ENCODE measurements at regions not wholly inside any gene's neighbourhood (a gene's known extent, or its start where the extent isn't known, plus 50 kb on each side); places are given as distances from the start of the nearest gene placed in this dataset.

GRCh38 chr14:34212172-34212929, 249.7 kb downstream of the SPTSSA start:
- TF ChIP-seq CTCF (IDR thresholded peaks at IDR 0.05) = no peak
- TF ChIP-seq POLR2A (IDR thresholded peaks at IDR 0.05) = no peak
- TF ChIP-seq POLR2AphosphoS5 (IDR thresholded peaks at IDR 0.05) = no peak
- no peak for TF ChIP-seq EP300 (IDR thresholded peaks at IDR 0.05)
- Histone ChIP-seq H3K36me3 (no peaks in the 10 kb centered on the region), H3K4me3 (no peak overlapping the region), H3K27me3 (no peaks in the 10 kb centered on the region), H3K4me1 (peaks cover 0 to 11% (median 0%) of the 10 kb centered on the region in 3 donors), H3K27ac (no peak overlapping the region), H3K9me3 (no peaks in the 10 kb centered on the region)
- ATAC-seq = no peak
- 74 to 82% methylated on average over 7 of the region's 7 CpGs for WGBS, 2 donors (ENCODE audit: low coverage in 1 of 2)

- Histone ChIP-seq H3K27me3 (no peaks in the 10 kb centered on the region), H3K9me3 (no peaks in the 10 kb centered on the region), H3K36me3 (no peaks in the 10 kb centered on the region), H3K4me3 (no peak overlapping the region), H3K4me1 (peaks cover 0 to 11% (median 0%) of the 10 kb centered on the region in 3 donors), H3K27ac (no peak overlapping the region)
- no peak for ATAC-seq
- TF ChIP-seq EP300 (IDR thresholded peaks at IDR 0.05) (no peak), POLR2AphosphoS5 (IDR thresholded peaks at IDR 0.05) (no peak), CTCF (IDR thresholded peaks at IDR 0.05) (no peak), POLR2A (IDR thresholded peaks at IDR 0.05) (no peak)
- 63 to 82% methylated on average over 3 of the region's 3 CpGs for WGBS, 2 donors (ENCODE audit: low coverage in 1 of 2)
These were observed 250.3 kb downstream of the SPTSSA start for GRCh38 chr14:34211732-34212131.

GRCh38 chr14:34208532-34208931, 253.5 kb downstream of the SPTSSA start:
- Histone ChIP-seq H3K9me3 (no peaks in the 10 kb centered on the region), H3K4me1 (peaks cover 0 to 11% (median 0%) of the 10 kb centered on the region in 3 donors), H3K36me3 (no peaks in the 10 kb centered on the region), H3K27ac (no peak overlapping the region), H3K4me3 (no peak overlapping the region), H3K27me3 (no peaks in the 10 kb centered on the region)
- no peak for TF ChIP-seq EP300 (IDR thresholded peaks at IDR 0.05)
- TF ChIP-seq CTCF (IDR thresholded peaks at IDR 0.05) = no peak
- TF ChIP-seq POLR2AphosphoS5 (IDR thresholded peaks at IDR 0.05) = no peak
- TF ChIP-seq POLR2A (IDR thresholded peaks at IDR 0.05) = no peak
- ATAC-seq = no peak
- WGBS, 2 donors (ENCODE audit: low coverage in 1 of 2) = 22 to 67% methylated on average over 1 of the region's 3 CpGs

GRCh38 chr14:34205799-34206198, 254.9 kb upstream of the EGLN3 start:
- no peaks in the 10 kb centered on the region for H3K9me3 ChIP-seq
- WGBS, 2 donors (ENCODE audit: low coverage in 1 of 2) = 100% methylated on average over 1 of the region's 1 CpG
- H3K27me3 ChIP-seq = no peaks in the 10 kb centered on the region
- no peak for TF ChIP-seq POLR2A (IDR thresholded peaks at IDR 0.05)
- TF ChIP-seq POLR2AphosphoS5 (IDR thresholded peaks at IDR 0.05) = no peak
- no peak for TF ChIP-seq CTCF (IDR thresholded peaks at IDR 0.05)
- no peak for TF ChIP-seq EP300 (IDR thresholded peaks at IDR 0.05)
- no peaks in the 10 kb centered on the region for H3K36me3 ChIP-seq
- ATAC-seq = no peak
- H3K4me1 ChIP-seq = no peaks in the 10 kb centered on the region
- no peak overlapping the region for H3K4me3 ChIP-seq
- no peak overlapping the region for H3K27ac ChIP-seq

- Histone ChIP-seq H3K27ac (no peak overlapping the region), H3K36me3 (no peaks in the 10 kb centered on the region), H3K9me3 (no peaks in the 10 kb centered on the region), H3K27me3 (no peaks in the 10 kb centered on the region), H3K4me1 (no peaks in the 10 kb centered on the region), H3K4me3 (no peak overlapping the region)
- 98 to 100% methylated on average over 4 of the region's 4 CpGs for WGBS, 2 donors (ENCODE audit: low coverage in 1 of 2)
- no peak for ATAC-seq
- no peak for TF ChIP-seq EP300 (IDR thresholded peaks at IDR 0.05)
- no peak for TF ChIP-seq POLR2AphosphoS5 (IDR thresholded peaks at IDR 0.05)
- TF ChIP-seq POLR2A (IDR thresholded peaks at IDR 0.05) = no peak
- TF ChIP-seq CTCF (IDR thresholded peaks at IDR 0.05) = no peak
These were observed 253.9 kb upstream of the EGLN3 start for GRCh38 chr14:34204774-34205173.
